NB4 (cell line): ENCODE measurements at regions not wholly inside any gene's neighbourhood (a gene's known extent, or its start where the extent isn't known, plus 50 kb on each side); places are given as distances from the start of the nearest gene placed in this dataset.

Source experiments
- DNase-seq: peaks from one replicate; pipeline ENCODE4 v3.0.0; 2010; ENCODE audit warnings: low read depth
- H3K4me3 ChIP-seq: one replicate; pipeline ENCODE4 v1.5.1; 2011; ENCODE audit warnings: mild to moderate bottlenecking, low read depth, low read length, moderate library complexity
- CTCF ChIP-seq: IDR thresholded peaks from one replicate; pipeline ENCODE4 v1.5.1; 2012; ENCODE audit warnings: low read depth, low read length
- MAX ChIP-seq: IDR thresholded peaks from 2 replicates; pipeline ENCODE4 v1.6.1; 2011; ENCODE audit warnings: low read depth, low read length
- MYC ChIP-seq: IDR thresholded peaks from 2 replicates; pipeline ENCODE4 v1.6.1; 2011; ENCODE audit warnings: low read depth, low read length
- POLR2A ChIP-seq: IDR thresholded peaks from 2 replicates; pipeline ENCODE4 v1.6.1; 2011; ENCODE audit warnings: mild to moderate bottlenecking; ENCODE audit not compliant: insufficient read length; ENCODE audit errors: extremely low read depth

- no peak for TF ChIP-seq MYC
- no peak overlapping the region for H3K4me3 ChIP-seq
- DNase-seq: no peak
Measured at GRCh38 chr6:168874637-168875036, 379.0 kb downstream of the THBS2 start.

- H3K4me3 ChIP-seq: no peak overlapping the region
- TF ChIP-seq MYC (no peak), MAX (no peak), POLR2A (no peak), CTCF (no peak)
- no peak for DNase-seq
Measured at GRCh38 chr6:168873278-168874190, 380.1 kb downstream of the THBS2 start.

GRCh38 chr6:168871642-168872315, 381.9 kb downstream of the THBS2 start:
- no peak for DNase-seq
- no peak overlapping the region for H3K4me3 ChIP-seq
- TF ChIP-seq POLR2A: no peak
- no peak for TF ChIP-seq CTCF
- TF ChIP-seq MYC: no peak
- no peak for TF ChIP-seq MAX

GRCh38 chr6:168870982-168871381, 382.7 kb downstream of the THBS2 start:
- TF ChIP-seq CTCF (no peak), MAX (no peak), MYC (no peak), POLR2A (no peak)
- no peak overlapping the region for H3K4me3 ChIP-seq
- no peak for DNase-seq

GRCh38 chr6:168867247-168868102, 386.2 kb downstream of the THBS2 start:
- no peak for TF ChIP-seq MYC
- TF ChIP-seq MAX: no peak
- no peak for TF ChIP-seq CTCF
- TF ChIP-seq POLR2A: no peak
- H3K4me3 ChIP-seq: no peak overlapping the region
- no peak for DNase-seq

- TF ChIP-seq POLR2A (no peak), MYC (no peak), MAX (no peak)
- no peak for DNase-seq
Measured at GRCh38 chr6:168866534-168866933, 387.1 kb downstream of the THBS2 start.

More at GRCh38 chr6:168866534-168866933, 387.1 kb downstream of the THBS2 start:
- H3K4me3 ChIP-seq: no peak overlapping the region
